Uterus (tissue), 3 donors: ENCODE measurements at regions not wholly inside any gene's neighbourhood (a gene's known extent, or its start where the extent isn't known, plus 50 kb on each side); places are given as distances from the start of the nearest gene placed in this dataset.
"Not testable (repeated sequence)": the region's sequence is repeated elsewhere in the genome, so short reads cannot be mapped to it uniquely, and the experiment has no call there.

Experiments used
- DNase-seq, 2 donors: peaks; one replicate each; pipeline ENCODE4 v3.0.0-alpha.2; 2019 to 2020
- H3K27ac ChIP-seq, 2 donors: fragments of 200-600 bp; sonication (generic); 1 replicate in 1 of 2; 2 replicates in 1 of 2; pipeline ENCODE4 v1.5.1; 2016 to 2018
- H3K27me3 ChIP-seq, 2 donors: fragments of 200-600 bp; sonication (generic); one replicate each; pipeline ENCODE4 v1.5.1; 2018 to 2019; ENCODE audit warnings: control low read depth in 1 of 2
- H3K36me3 ChIP-seq, 2 donors: fragments of 200-600 bp; sonication (generic); one replicate each; pipeline ENCODE4 v1.5.1; 2019; ENCODE audit warnings: control low read depth in 1 of 2
- H3K4me1 ChIP-seq, 2 donors: fragments of 200-600 bp; sonication (generic); one replicate each; pipeline ENCODE4 v1.5.1; 2018 to 2019; ENCODE audit warnings: control low read depth in 1 of 2
- H3K4me3 ChIP-seq, 2 donors: fragments of 200-600 bp; sonication (generic); 1 replicate in 1 of 2; 2 replicates in 1 of 2; pipeline ENCODE4 v1.5.1; 2018 to 2019; ENCODE audit warnings: mild to moderate bottlenecking in 1 of 2
- H3K9me3 ChIP-seq, 2 donors: fragments of 200-600 bp; sonication (generic); one replicate each; pipeline ENCODE4 v1.5.1; 2019; ENCODE audit warnings: control low read depth in 1 of 2
- intact Hi-C: fragments of 100-400 bp; cut with DNase I; formaldehyde crosslinking; loops from one replicate; pipeline ENCODE4 v1.15.1; 2023; ENCODE audit warnings: low total_unique reads
- donor health status: DM: yes; HTN: yes; CAD: no.

GRCh38 chr21:5013455-5014304 lies 5507.7 kb upstream of the TPTE start:
- H3K27me3 ChIP-seq, H3K4me1 ChIP-seq, H3K4me3 ChIP-seq, H3K36me3 ChIP-seq, H3K27ac ChIP-seq, H3K9me3 ChIP-seq, intact Hi-C loops, DNase-seq: not testable (repeated sequence)

GRCh38 chr21:5015187-5015586 lies 5506.2 kb upstream of the TPTE start:
- DNase-seq, H3K4me1 ChIP-seq, intact Hi-C loops, H3K36me3 ChIP-seq, H3K4me3 ChIP-seq, H3K27me3 ChIP-seq, H3K9me3 ChIP-seq, H3K27ac ChIP-seq: not testable (repeated sequence)

GRCh38 chr21:5019120-5019519 lies 5502.3 kb upstream of the TPTE start:
- H3K4me3 ChIP-seq, H3K27ac ChIP-seq, H3K9me3 ChIP-seq, H3K27me3 ChIP-seq, H3K36me3 ChIP-seq, DNase-seq, H3K4me1 ChIP-seq, intact Hi-C loops: not testable (repeated sequence)

GRCh38 chr21:5021815-5022214 lies 5499.6 kb upstream of the TPTE start:
- H3K9me3 ChIP-seq, H3K4me3 ChIP-seq, H3K36me3 ChIP-seq, H3K27me3 ChIP-seq, H3K4me1 ChIP-seq, intact Hi-C loops, H3K27ac ChIP-seq, DNase-seq: not testable (repeated sequence)

GRCh38 chr21:5022254-5022653 lies 5499.1 kb upstream of the TPTE start:
- H3K4me1 ChIP-seq, H3K4me3 ChIP-seq, DNase-seq, intact Hi-C loops, H3K9me3 ChIP-seq, H3K27me3 ChIP-seq, H3K27ac ChIP-seq, H3K36me3 ChIP-seq: not testable (repeated sequence)

GRCh38 chr21:5022748-5023147 lies 5498.6 kb upstream of the TPTE start:
- intact Hi-C loops, DNase-seq, H3K9me3 ChIP-seq, H3K27me3 ChIP-seq, H3K36me3 ChIP-seq, H3K27ac ChIP-seq, H3K4me3 ChIP-seq, H3K4me1 ChIP-seq: not testable (repeated sequence)

- H3K4me3 ChIP-seq, H3K9me3 ChIP-seq, DNase-seq, intact Hi-C loops, H3K4me1 ChIP-seq, H3K36me3 ChIP-seq, H3K27ac ChIP-seq, H3K27me3 ChIP-seq: not testable (repeated sequence)
Observed at GRCh38 chr21:5035147-5035546, 5486.2 kb upstream of the TPTE start.

- H3K36me3 ChIP-seq, H3K9me3 ChIP-seq, H3K27ac ChIP-seq, DNase-seq, H3K27me3 ChIP-seq, H3K4me3 ChIP-seq, intact Hi-C loops, H3K4me1 ChIP-seq: not testable (repeated sequence)
Observed at GRCh38 chr21:5035587-5035986, 5485.8 kb upstream of the TPTE start.

GRCh38 chr21:5037606-5038331 lies 5483.6 kb upstream of the TPTE start:
- H3K27ac ChIP-seq, H3K9me3 ChIP-seq, H3K4me3 ChIP-seq, H3K36me3 ChIP-seq, DNase-seq, intact Hi-C loops, H3K4me1 ChIP-seq, H3K27me3 ChIP-seq: not testable (repeated sequence)

- H3K4me1 ChIP-seq, H3K4me3 ChIP-seq, intact Hi-C loops, H3K9me3 ChIP-seq, H3K27ac ChIP-seq, H3K27me3 ChIP-seq, H3K36me3 ChIP-seq, DNase-seq: not testable (repeated sequence)
Observed at GRCh38 chr21:5039926-5040325, 5481.5 kb upstream of the TPTE start.

GRCh38 chr21:5042583-5042982 lies 5478.8 kb upstream of the TPTE start:
- H3K9me3 ChIP-seq, H3K27me3 ChIP-seq, H3K27ac ChIP-seq, intact Hi-C loops, DNase-seq, H3K4me3 ChIP-seq, H3K4me1 ChIP-seq, H3K36me3 ChIP-seq: not testable (repeated sequence)

- H3K4me3 ChIP-seq, intact Hi-C loops, H3K27ac ChIP-seq, H3K36me3 ChIP-seq, DNase-seq, H3K27me3 ChIP-seq, H3K4me1 ChIP-seq, H3K9me3 ChIP-seq: not testable (repeated sequence)
Observed at GRCh38 chr21:5044812-5045211, 5476.6 kb upstream of the TPTE start.

- intact Hi-C loops, H3K36me3 ChIP-seq, H3K4me3 ChIP-seq, H3K27me3 ChIP-seq, H3K4me1 ChIP-seq, H3K9me3 ChIP-seq, DNase-seq, H3K27ac ChIP-seq: not testable (repeated sequence)
Observed at GRCh38 chr21:5051303-5052018, 5469.9 kb upstream of the TPTE start.
